ENCODE measurements at regions not wholly inside any gene's neighbourhood (a gene's known extent, or its start where the extent isn't known, plus 50 kb on each side); places are given as distances from the start of the nearest gene placed in this dataset.
"Not testable (repeated sequence)": the region's sequence is repeated elsewhere in the genome, so short reads cannot be mapped to it uniquely, and the experiment has no call there.

GRCh38 chr1:242613266-242613815 is 88.8 kb upstream of the PLD5 start:
- H3K27ac ChIP-seq: no peak overlapping the region

GRCh38 chr1:242610209-242610608 is 85.7 kb upstream of the PLD5 start:
- TF ChIP-seq CTCF (conservative IDR thresholded peaks at IDR 0.05): no peak

More at GRCh38 chr1:242613266-242613815, 88.8 kb upstream of the PLD5 start:
- no peak for TF ChIP-seq CTCF (conservative IDR thresholded peaks at IDR 0.05)

GRCh38 chr1:242605521-242605920 is 81.0 kb upstream of the PLD5 start:
- no peak overlapping the region for H3K27ac ChIP-seq
- TF ChIP-seq CTCF (conservative IDR thresholded peaks at IDR 0.05): no peak

More at GRCh38 chr1:242610209-242610608, 85.7 kb upstream of the PLD5 start:
- peak overlapping the region; percentile 34; the same call in 1 of the 2 replicates for H3K27ac ChIP-seq

- TF ChIP-seq CTCF (conservative IDR thresholded peaks at IDR 0.05): no peak
- H3K27ac ChIP-seq: no peak overlapping the region
Measured at GRCh38 chr1:242602001-242602400, 77.5 kb upstream of the PLD5 start.

GRCh38 chr1:242593756-242594155 is 69.3 kb upstream of the PLD5 start:
- not testable (repeated sequence) for H3K27ac ChIP-seq

GRCh38 chr1:242586360-242586680 is 61.8 kb upstream of the PLD5 start:
- no peak for TF ChIP-seq CTCF (conservative IDR thresholded peaks at IDR 0.05)
- no peak overlapping the region for H3K27ac ChIP-seq

- no peak overlapping the region for H3K27ac ChIP-seq
- no peak for TF ChIP-seq CTCF (conservative IDR thresholded peaks at IDR 0.05)
Measured at GRCh38 chr1:242585616-242586359, 61.3 kb upstream of the PLD5 start.

GRCh38 chr1:242582669-242583068 is 58.2 kb upstream of the PLD5 start:
- TF ChIP-seq CTCF (conservative IDR thresholded peaks at IDR 0.05): no peak
- H3K27ac ChIP-seq: no peak overlapping the region; the same call in 1 of the 2 replicates

Measured in VCaP (cell line).